ENCODE measurements at regions not wholly inside any gene's neighbourhood (a gene's known extent, or its start where the extent isn't known, plus 50 kb on each side); places are given as distances from the start of the nearest gene placed in this dataset.
"Not testable (repeated sequence)": the region's sequence is repeated elsewhere in the genome, so short reads cannot be mapped to it uniquely, and the experiment has no call there.

- no peak for DNase-seq
Observed at GRCh38 chr13:82176751-82177150, 1705.5 kb downstream of the SLITRK1 start.

- no peak for DNase-seq
Observed at GRCh38 chr13:82165396-82166174, 1716.7 kb downstream of the SLITRK1 start.

DNA sequence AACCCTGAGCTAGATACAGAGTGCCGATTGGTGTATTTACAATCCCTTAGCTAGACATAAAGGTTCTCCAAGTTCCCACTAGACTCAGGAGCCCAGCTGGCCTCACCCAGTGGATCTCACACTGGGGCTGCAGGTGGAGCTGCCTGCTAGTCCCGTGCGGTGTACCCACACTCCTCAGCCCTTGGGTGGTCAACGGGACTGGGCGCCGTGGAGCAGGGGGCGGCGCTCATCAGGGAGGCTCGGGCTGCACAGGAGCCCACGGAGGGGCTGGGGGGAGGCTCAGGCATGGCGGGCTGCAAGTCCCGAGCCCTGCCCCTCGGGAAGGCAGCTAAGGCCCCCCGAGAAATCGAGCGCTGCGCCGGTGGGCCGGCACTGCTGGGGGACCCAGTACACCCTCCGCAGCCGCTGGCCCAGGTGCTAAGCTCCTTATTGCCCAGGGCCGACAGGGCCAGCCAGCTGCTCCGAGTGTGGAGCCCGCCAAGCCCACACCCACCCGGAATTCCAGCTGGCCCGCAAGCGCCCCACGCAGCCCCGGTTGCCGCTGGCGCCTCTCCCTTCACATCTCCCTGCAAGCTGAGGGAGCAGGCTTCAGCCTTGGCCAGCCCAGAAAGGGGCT, 1717.4 kb downstream of the SLITRK1 start:
- DNase-seq: not testable (repeated sequence)

GRCh38 chr13:82147526-82147925, 1734.7 kb downstream of the SLITRK1 start:
- no peak for DNase-seq

DNA sequence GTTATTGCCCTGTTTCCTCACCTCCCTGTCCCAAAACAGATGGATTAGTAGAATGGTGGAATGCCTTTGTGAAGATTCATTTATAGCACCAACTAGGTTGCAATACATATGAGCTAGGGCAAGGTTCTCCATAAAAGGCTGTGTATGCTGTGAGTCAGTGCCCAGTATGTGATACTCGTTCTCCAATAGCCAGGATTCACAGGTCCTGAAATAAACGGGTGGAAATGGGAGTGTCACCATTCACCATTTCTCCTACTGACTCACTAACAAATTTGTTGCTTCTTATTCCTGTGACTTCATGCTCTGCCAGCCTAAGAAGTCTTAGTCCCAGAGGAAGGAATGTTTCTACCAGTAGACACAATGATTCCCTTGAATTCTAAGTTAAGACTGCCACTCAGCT, 1745.4 kb downstream of the SLITRK1 start:
- no peak for DNase-seq

- no peak for DNase-seq
Observed at GRCh38 chr13:82129281-82129680, 1753.0 kb downstream of the SLITRK1 start.

GRCh38 chr13:82118589-82118988, 1763.7 kb downstream of the SLITRK1 start:
- DNase-seq: no peak

DNA sequence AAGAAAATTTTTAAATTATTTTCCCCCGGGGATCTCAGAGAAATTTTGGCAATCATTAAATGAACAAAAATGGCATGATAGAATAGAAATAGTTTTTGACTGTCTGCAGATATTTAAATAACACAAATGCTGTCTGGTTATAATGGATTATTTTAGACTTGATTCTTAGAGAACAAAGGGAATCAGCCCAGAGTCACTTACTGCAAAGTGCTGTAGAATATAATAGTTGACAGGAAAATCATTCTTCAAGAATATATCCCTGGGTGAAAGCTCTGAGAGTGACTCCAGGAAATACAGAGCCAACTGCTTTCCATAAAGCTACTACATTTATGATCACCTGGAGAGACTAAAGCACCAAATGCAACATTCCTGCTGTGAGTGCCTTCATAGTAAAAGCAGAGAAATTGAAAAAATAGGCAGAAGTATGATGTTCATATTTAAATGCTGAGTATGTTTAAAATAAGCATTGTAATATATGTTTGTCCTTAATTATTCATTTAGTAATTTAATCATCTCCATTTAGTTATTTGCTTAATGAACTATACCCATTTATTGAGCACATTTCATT, 1765.8 kb downstream of the SLITRK1 start:
- no peak for DNase-seq

- DNase-seq: no peak
Observed at GRCh38 chr13:82115391-82115790, 1766.9 kb downstream of the SLITRK1 start.

DNA sequence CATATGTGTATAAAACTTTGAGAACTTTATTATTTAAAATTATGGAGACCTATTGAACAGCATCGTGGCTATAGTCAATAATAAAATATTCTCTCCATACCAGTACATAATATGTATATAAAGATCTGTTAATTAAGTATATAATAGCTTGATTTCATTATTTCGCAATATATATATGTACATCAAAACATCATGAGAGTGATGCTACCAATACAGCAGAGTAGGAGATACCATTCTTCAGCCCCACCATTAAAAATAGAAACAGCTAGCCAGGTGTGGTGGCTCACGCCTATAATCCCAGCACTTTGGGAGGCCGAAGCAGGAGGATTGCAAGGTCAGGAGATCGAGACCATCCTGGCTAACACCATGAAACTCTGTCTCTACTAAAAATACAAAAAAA, 1755.3 kb upstream of the SPRY2 start:
- DNase-seq: no peak

GRCh38 chr13:82092312-82092711, 1751.4 kb upstream of the SPRY2 start:
- no peak for DNase-seq

DNA sequence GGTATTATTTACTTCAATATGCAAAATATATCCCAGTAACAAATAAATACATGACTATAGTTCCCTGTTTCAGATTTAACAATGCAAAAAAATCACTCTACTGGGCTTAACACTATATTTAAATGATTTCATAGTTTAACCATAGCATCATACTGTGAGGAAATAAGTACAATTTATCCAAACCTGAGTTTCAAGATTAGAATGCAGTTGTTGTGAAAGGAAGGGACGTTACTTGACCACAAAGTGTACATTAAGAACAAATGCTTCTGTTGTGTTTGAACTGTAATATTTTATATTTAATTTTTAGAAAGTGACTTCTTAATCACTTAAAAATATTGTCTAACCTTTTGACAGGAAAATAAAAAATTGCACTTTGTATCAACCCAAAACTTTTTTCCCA, 1747.9 kb upstream of the SPRY2 start:
- DNase-seq: no peak

DNA sequence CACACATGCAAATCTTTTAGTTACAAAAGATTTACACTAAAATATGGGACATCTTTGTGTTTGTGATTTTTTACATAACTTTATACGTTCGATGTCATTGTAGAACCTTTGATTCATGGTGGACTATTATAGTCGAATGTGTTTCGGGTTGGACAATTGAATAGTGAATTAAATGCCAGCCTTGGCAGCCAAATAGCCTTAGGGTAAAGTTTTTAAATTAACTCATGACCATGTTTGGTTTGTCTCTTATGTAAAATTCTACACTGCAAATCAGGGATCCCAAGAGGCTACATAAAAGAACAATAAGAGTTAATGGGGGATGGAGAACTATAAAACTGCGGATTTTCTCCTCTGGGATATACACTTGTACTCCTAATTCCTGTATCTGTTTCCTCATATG, 1735.6 kb upstream of the SPRY2 start:
- no peak for DNase-seq

DNA sequence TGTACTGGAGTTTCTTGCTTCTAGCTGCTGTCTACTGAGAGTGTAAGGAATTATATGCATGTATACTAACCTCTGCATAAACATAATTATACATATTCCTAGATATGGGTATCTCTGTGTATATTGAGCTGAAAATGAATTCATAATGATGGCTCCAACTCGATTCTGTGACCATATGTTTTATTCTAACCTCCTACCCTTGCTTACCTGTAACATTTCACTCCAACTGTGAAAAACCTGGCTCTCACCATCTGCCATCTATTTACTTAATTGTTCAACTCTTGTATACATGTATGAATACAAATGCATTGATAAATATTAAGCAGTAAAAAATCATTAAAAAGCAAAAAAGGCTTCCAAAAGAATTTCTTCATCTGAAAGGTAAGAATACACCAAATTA, 1729.5 kb upstream of the SPRY2 start:
- DNase-seq: no peak

- no peak for DNase-seq
Observed at GRCh38 chr13:82062772-82063171, 1721.8 kb upstream of the SPRY2 start.

- DNase-seq: no peak
Observed at GRCh38 chr13:82058364-82058763, 1717.4 kb upstream of the SPRY2 start.

DNA sequence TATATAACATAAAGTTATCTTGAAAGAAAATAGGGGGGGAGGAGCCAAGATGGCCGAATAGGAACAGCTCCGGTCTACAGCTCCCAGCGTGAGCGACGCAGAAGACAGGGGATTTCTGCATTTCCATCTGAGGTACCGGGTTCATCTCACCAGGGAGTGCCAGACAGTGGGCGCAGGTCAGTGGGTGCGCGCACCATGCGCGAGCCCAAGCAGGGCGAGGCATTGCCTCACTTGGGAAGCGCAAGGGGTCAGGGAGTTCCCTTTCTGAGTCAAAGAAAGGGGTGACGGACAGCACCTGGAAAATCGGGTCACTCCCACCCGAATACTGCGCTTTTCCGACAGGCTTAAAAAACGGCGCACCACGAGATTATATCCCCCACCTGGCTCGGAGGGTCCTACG, 1704.4 kb upstream of the SPRY2 start:
- not testable (repeated sequence) for DNase-seq

GRCh38 chr13:82036602-82037001, 1695.7 kb upstream of the SPRY2 start:
- DNase-seq: no peak

DNA sequence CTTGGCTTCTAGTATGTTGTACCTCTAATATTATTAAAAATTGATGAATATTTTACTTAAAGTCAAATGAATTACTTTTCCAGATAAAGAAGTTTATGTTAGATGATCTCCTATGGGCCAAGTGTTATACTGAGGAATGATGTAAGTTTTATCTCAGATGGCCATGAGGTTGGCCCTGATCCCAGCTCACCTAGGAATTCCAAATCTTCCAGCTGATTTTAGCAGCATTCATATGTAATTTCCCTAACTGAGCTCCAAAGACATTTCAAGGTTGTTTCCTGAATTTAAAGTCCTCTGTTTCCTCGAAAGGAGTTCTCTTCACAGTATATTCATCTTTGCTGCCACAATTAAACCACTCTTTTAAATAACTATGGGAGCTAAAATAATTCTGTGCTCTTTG, 1670.4 kb upstream of the SPRY2 start:
- no peak for DNase-seq

DNA sequence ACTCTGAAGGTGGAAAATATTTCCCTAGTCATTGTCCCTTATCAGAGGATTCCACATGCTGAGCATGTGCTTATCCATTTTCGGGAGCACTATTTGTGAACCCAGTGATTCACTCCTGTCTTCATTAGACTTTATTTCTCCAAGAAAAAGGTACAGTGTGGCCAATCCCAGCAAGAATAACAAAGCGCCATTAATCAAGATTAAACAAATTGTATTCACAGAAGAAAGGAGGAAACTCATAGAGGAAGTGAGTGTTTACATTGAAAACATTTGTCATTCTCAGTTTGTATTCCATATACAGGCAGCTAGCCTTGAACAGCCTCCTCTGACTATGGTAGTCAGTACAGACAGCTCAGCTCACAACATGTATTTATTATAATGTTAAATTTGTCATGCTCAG, 1669.9 kb upstream of the SPRY2 start:
- no peak for DNase-seq

DNA sequence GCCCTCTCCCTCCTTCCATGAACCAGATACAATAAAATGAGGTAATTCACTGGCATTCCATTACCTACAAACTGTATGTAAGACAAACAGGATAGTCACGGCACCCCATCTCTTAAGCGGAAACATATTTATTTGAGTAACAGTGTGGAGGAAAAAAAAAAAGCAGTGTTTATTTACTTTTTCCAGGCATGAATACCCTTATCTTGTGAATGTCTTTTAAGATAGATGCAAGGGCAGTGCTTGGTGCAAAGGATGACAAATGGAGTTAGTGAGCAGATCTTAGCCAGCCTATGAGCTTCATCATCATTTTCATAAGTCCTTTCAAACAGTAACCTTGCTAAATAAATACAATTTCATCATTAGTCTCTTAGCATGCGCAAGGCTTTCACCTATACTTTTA, 1661.8 kb upstream of the SPRY2 start:
- DNase-seq: no peak

DNA sequence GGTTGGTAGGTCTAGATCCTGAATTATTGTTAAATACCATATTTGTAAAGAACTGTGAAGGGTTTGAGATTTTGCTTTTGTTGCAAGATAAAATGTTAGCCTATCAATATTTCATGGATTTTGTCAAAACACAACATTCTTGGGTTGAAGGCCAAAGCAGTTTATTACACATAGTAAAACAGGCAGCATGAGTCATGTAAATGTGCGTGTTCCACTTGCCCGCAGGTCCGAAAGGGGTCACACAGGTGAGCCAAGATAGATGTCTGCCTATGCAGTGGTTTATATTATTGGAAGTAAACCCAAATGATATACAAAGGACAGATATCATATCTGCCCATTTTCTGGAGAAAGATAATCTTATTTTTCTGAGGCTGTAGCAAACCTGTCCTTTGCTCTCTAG, 1654.4 kb upstream of the SPRY2 start:
- no peak for DNase-seq

DNA sequence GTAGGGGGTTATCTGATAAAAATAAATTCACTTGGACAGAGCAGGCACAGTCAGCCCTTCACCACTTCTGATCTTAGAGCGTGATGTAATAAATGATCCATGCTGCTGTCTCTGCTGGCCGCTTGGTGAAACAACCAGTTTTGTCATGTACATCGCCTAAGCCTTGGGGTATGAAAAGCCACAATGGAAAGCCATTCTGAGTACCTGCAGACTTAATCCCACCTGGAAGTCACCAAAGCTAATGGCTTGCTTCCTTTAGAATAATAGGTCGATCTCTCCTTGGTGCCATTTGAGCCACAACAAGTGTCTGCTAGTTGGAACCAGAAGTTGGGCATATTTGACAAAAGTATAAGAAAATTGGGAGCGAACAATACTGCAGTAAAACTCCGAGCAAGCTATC, 1649.7 kb upstream of the SPRY2 start:
- DNase-seq: no peak

- no peak for DNase-seq
Observed at GRCh38 chr13:81988567-81988966, 1647.6 kb upstream of the SPRY2 start.

Data from left kidney (tissue), 1 donor.